Liver (tissue), 8 donors: ENCODE measurements at regions not wholly inside any gene's neighbourhood (a gene's known extent, or its start where the extent isn't known, plus 50 kb on each side); places are given as distances from the start of the nearest gene placed in this dataset.

Experiments
- DNase-seq: peaks from one replicate; pipeline ENCODE4 v3.0.0-alpha.2; 2017; ENCODE audit warnings: low spot score
- H3K27ac ChIP-seq, 2 donors: one replicate each; pipeline ENCODE4 v1.7.0; 2013; ENCODE audit warnings: inconsistent platforms in 2 of 2, low read length in 2 of 2, control low read depth in 1 of 2, low read depth in 1 of 2, mild to moderate bottlenecking in 1 of 2
- H3K27me3 ChIP-seq, 4 donors: one replicate each; pipeline versions ENCODE4 v1.6.1 to v1.7.0; 2013; ENCODE audit warnings: low read length in 3 of 4, inconsistent platforms in 1 of 4, mild to moderate bottlenecking in 1 of 4, moderate library complexity in 1 of 4; ENCODE audit not compliant: control insufficient read depth in 4 of 4, insufficient read depth in 4 of 4
- H3K36me3 ChIP-seq, 4 donors: one replicate each; pipeline versions ENCODE4 v1.6.1 to v1.7.0; 2013; ENCODE audit warnings: low read length in 3 of 4, mild to moderate bottlenecking in 3 of 4, low read depth in 1 of 4, moderate library complexity in 1 of 4; ENCODE audit not compliant: control insufficient read depth in 4 of 4, insufficient read depth in 3 of 4
- H3K4me1 ChIP-seq, 4 donors: one replicate each; pipeline versions ENCODE4 v1.6.1 to v1.7.0; 2013; ENCODE audit warnings: low read length in 3 of 4, mild to moderate bottlenecking in 3 of 4, moderate library complexity in 1 of 4; ENCODE audit not compliant: control insufficient read depth in 4 of 4, insufficient read depth in 4 of 4
- H3K4me3 ChIP-seq, 3 donors: one replicate each; pipeline versions ENCODE4 v1.6.1 to v1.7.0; 2013; ENCODE audit warnings: low read length in 3 of 3, control low read depth in 1 of 3, low read depth in 1 of 3, mild to moderate bottlenecking in 1 of 3
- H3K9ac ChIP-seq, 2 donors: one replicate each; pipeline ENCODE4 v1.7.0; 2013; ENCODE audit warnings: low read length in 2 of 2, mild to moderate bottlenecking in 2 of 2, moderate library complexity in 2 of 2, control low read depth in 1 of 2, low read depth in 1 of 2
- H3K9me3 ChIP-seq, 4 donors: one replicate each; pipeline versions ENCODE4 v1.6.1 to v1.7.0; 2013; ENCODE audit warnings: low read length in 3 of 4; ENCODE audit not compliant: control insufficient read depth in 4 of 4
- CTCF ChIP-seq: fragments of 150-350 bp; IDR thresholded peaks from 2 replicates; pipeline ENCODE4 v1.5.1; 2017; ENCODE audit warnings: improper control_type of control experiment, low read depth, low read length; ENCODE audit not compliant: missing input control
- EGR1 ChIP-seq, 2 donors: IDR thresholded peaks; 2 replicates each; pipeline ENCODE4 v1.6.1; 2016 to 2018; ENCODE audit warnings: antibody characterized with exemption in 2 of 2, low read depth in 2 of 2
- FOXA1 ChIP-seq: IDR thresholded peaks from 2 replicates; pipeline ENCODE4 v1.6.1; 2016; ENCODE audit warnings: antibody characterized with exemption
- FOXA2 ChIP-seq: IDR thresholded peaks from 2 replicates; pipeline ENCODE4 v1.6.1; 2016; ENCODE audit warnings: antibody characterized with exemption
- HNF4A ChIP-seq, 2 donors: conservative IDR thresholded peaks; 2 replicates each; pipeline ENCODE4 v1.6.1; 2016; ENCODE audit warnings: antibody characterized with exemption in 2 of 2, mild to moderate bottlenecking in 2 of 2
- JUND ChIP-seq, 2 donors: IDR thresholded peaks; 2 replicates each; pipeline ENCODE4 v1.6.1; 2016; ENCODE audit warnings: antibody characterized with exemption in 2 of 2
- RAD21 ChIP-seq, 2 donors: IDR thresholded peaks; 2 replicates each; pipeline ENCODE4 v1.6.1; 2016; ENCODE audit warnings: antibody characterized with exemption in 2 of 2, mild to moderate bottlenecking in 2 of 2
- REST ChIP-seq: IDR thresholded peaks from 2 replicates; pipeline ENCODE4 v1.6.1; 2016; ENCODE audit warnings: antibody characterized with exemption, mild to moderate bottlenecking
- RXRA ChIP-seq, 2 donors: IDR thresholded peaks; 2 replicates each; pipeline ENCODE4 v1.6.1; 2017 to 2018; ENCODE audit warnings: antibody characterized with exemption in 2 of 2, mild to moderate bottlenecking in 1 of 2
- YY1 ChIP-seq: IDR thresholded peaks from 2 replicates; pipeline ENCODE4 v1.6.1; 2016; ENCODE audit warnings: antibody characterized with exemption, mild to moderate bottlenecking
- WGBS: extraction: QIAGEN DNeasy Blood & Tissue Kit; methylation state at CpG from one replicate; pipeline ENCODE4 v1.1.7; 2013; 5-methylcytosine and 5-hydroxymethylcytosine counted together
- TF ChIP-seq, protein P1 (sequence below): IDR thresholded peaks from 2 replicates; pipeline ENCODE4 v1.6.1; 2016; ENCODE audit warnings: antibody characterized with exemption
- TF ChIP-seq, protein P2 (sequence below): IDR thresholded peaks from 2 replicates; pipeline ENCODE4 v1.6.1; 2016; ENCODE audit warnings: antibody characterized with exemption
- donor health status: healthy.
- donor health status: healthy.
- donor health status: healthy.
- donor health status: healthy.
- donor health status: healthy.

- TF ChIP-seq HNF4A (conservative IDR thresholded peaks at IDR 0.05) (no peak), YY1 (no peak), FOXA1 (no peak), RAD21 (IDR thresholded peaks at IDR 0.05) (no peak), FOXA2 (no peak)
Observed at GRCh38 chr16:65786916-65787315, 579.6 kb upstream of the CDH5 start (continued).

GRCh38 chr16:65783709-65784474, 582.6 kb upstream of the CDH5 start:
- Histone ChIP-seq H3K9me3 (no peaks in the 10 kb centered on the region), H3K27me3 (no peaks in the 10 kb centered on the region), H3K27ac (no peak overlapping the region), H3K9ac (no peak overlapping the region), H3K4me3 (no peak overlapping the region), H3K4me1 (no peaks in the 10 kb centered on the region), H3K36me3 (no peaks in the 10 kb centered on the region)
- WGBS, result 63% methylated on average over 7 of the region's 7 CpGs
- no peak for DNase-seq
- TF ChIP-seq, protein P1, sequence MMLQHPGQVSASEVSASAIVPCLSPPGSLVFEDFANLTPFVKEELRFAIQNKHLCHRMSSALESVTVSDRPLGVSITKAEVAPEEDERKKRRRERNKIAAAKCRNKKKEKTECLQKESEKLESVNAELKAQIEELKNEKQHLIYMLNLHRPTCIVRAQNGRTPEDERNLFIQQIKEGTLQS, result no peak
- TF ChIP-seq HNF4A (conservative IDR thresholded peaks at IDR 0.05) (no peak), RAD21 (IDR thresholded peaks at IDR 0.05) (no peak), RXRA (IDR thresholded peaks at IDR 0.05) (no peak), YY1 (no peak), CTCF (no peak), JUND (IDR thresholded peaks at IDR 0.05) (no peak), REST (no peak), EGR1 (IDR thresholded peaks at IDR 0.05; ENCODE audit: low read depth in 2 of 2) (no peak)
- TF ChIP-seq, protein P2, sequence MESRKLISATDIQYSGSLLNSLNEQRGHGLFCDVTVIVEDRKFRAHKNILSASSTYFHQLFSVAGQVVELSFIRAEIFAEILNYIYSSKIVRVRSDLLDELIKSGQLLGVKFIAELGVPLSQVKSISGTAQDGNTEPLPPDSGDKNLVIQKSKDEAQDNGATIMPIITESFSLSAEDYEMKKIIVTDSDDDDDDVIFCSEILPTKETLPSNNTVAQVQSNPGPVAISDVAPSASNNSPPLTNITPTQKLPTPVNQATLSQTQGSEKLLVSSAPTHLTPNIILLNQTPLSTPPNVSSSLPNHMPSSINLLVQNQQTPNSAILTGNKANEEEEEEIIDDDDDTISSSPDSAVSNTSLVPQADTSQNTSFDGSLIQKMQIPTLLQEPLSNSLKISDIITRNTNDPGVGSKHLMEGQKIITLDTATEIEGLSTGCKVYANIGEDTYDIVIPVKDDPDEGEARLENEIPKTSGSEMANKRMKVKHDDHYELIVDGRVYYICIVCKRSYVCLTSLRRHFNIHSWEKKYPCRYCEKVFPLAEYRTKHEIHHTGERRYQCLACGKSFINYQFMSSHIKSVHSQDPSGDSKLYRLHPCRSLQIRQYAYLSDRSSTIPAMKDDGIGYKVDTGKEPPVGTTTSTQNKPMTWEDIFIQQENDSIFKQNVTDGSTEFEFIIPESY, result no peak
